ENCODE measurements at regions not wholly inside any gene's neighbourhood (a gene's known extent, or its start where the extent isn't known, plus 50 kb on each side); places are given as distances from the start of the nearest gene placed in this dataset.
"Not testable (repeated sequence)": the region's sequence is repeated elsewhere in the genome, so short reads cannot be mapped to it uniquely, and the experiment has no call there.

- not testable (repeated sequence) for TF ChIP-seq CTCF (IDR thresholded peaks at IDR 0.05; ENCODE audit: low read depth, low read length); EZH2phosphoT487 (IDR thresholded peaks at IDR 0.05; ENCODE audit: low read depth)
These were observed 191.3 kb upstream of the PKP2 start for GRCh38 chr12:33087876-33088275.
